Gastroesophageal sphincter (tissue), 4 donors: ENCODE measurements at regions not wholly inside any gene's neighbourhood (a gene's known extent, or its start where the extent isn't known, plus 50 kb on each side); places are given as distances from the start of the nearest gene placed in this dataset.

Source experiments
- ATAC-seq: fragments of 150-250 bp; one replicate; pipeline ENCODE4 v1.9.1; 2016; ENCODE audit warnings: mild to moderate bottlenecking, moderate library complexity
- H3K27ac ChIP-seq, 4 donors: fragments of 200-600 bp; sonication (generic) in 3 of 4; 1 replicate in 3 of 4; 2 replicates in 1 of 4; pipeline ENCODE4 v1.5.1; 2016 to 2019
- H3K27me3 ChIP-seq: fragments of 200-600 bp; sonication (generic); one replicate; pipeline ENCODE4 v1.5.1; 2019
- H3K36me3 ChIP-seq, 2 donors: fragments of 200-600 bp; sonication (generic); one replicate each; pipeline ENCODE4 v1.5.1; 2019; ENCODE audit warnings: control low read depth in 1 of 2
- H3K4me1 ChIP-seq, 3 donors: fragments of 200-600 bp; sonication (generic); 1 replicate in 2 of 3; 2 replicates in 1 of 3; pipeline ENCODE4 v1.5.1; 2016 to 2019; ENCODE audit warnings: control low read depth in 2 of 3
- H3K4me3 ChIP-seq, 2 donors: fragments of 200-600 bp; sonication (generic); one replicate each; pipeline ENCODE4 v1.5.1; 2019; ENCODE audit warnings: mild to moderate bottlenecking in 1 of 2, moderate library complexity in 1 of 2
- H3K9me3 ChIP-seq, 3 donors: fragments of 200-600 bp; sonication (generic); one replicate each; pipeline ENCODE4 v1.5.1; 2017 to 2019; ENCODE audit warnings: control low read depth in 2 of 3
- EP300 ChIP-seq: sonication (generic); formaldehyde crosslinking; IDR thresholded peaks from one replicate; pipeline ENCODE4 v1.6.1; 2017; ENCODE audit warnings: antibody characterized with exemption, mild to moderate bottlenecking
- POLR2A ChIP-seq, 2 donors: fragments of 450-650 bp; IDR thresholded peaks; one replicate each; pipeline ENCODE4 v1.6.1; 2017; ENCODE audit warnings: antibody characterized with exemption in 2 of 2, mild to moderate bottlenecking in 2 of 2, moderate library complexity in 1 of 2
- POLR2AphosphoS5 ChIP-seq: sonication (generic); formaldehyde crosslinking; IDR thresholded peaks from one replicate; pipeline ENCODE4 v1.6.1; 2017; ENCODE audit warnings: antibody characterized with exemption
- WGBS, 2 donors: methylation state at CpG; one replicate each; pipeline ENCODE4 v1.1.5; 2018; ENCODE audit warnings: low coverage in 1 of 2; 5-methylcytosine and 5-hydroxymethylcytosine counted together
- TF ChIP-seq, protein P1 (sequence below), 4 experiments: fragments of 200-600 bp in 2 of 4; fragments of 450-650 bp in 2 of 4; sonication (generic) in 1 of 4; IDR thresholded peaks; one replicate each; pipeline ENCODE4 v1.5.1; 2017 to 2019; ENCODE audit warnings: antibody characterized with exemption in 4 of 4, mild to moderate bottlenecking in 2 of 4, moderate library complexity in 2 of 4

DNA sequence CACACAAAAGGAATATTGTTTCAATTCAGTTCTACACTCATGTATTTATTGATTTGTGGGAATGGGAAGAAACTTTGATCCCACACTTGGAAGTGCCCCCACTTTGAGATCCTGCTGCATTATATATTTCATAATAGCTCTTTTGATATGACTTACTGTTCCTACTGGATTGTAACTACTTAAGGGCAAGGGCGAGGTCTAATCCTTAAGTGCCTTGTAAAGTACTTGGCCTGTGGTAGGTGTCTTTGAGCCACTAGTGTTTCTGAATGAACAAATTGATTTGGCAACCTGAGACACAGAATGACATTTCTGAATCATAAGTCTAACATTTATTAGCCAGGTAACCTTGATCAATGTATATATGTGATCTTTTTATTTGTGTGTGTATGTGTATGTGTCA is 767.2 kb downstream of the RAB28 start:
- no peak overlapping the region for H3K27ac ChIP-seq
- no peaks in the 10 kb centered on the region for H3K4me1 ChIP-seq
- 67 to 80% methylated on average over 1 of the region's 1 CpG for WGBS, 2 donors
- H3K36me3 ChIP-seq: no peaks in the 10 kb centered on the region
- H3K27me3 ChIP-seq: no peaks in the 10 kb centered on the region
- H3K4me3 ChIP-seq: no peak overlapping the region
- ATAC-seq: no peak
- TF ChIP-seq POLR2A (IDR thresholded peaks at IDR 0.05) (no peak), POLR2AphosphoS5 (no peak), EP300 (no peak)
- TF ChIP-seq, protein P1, sequence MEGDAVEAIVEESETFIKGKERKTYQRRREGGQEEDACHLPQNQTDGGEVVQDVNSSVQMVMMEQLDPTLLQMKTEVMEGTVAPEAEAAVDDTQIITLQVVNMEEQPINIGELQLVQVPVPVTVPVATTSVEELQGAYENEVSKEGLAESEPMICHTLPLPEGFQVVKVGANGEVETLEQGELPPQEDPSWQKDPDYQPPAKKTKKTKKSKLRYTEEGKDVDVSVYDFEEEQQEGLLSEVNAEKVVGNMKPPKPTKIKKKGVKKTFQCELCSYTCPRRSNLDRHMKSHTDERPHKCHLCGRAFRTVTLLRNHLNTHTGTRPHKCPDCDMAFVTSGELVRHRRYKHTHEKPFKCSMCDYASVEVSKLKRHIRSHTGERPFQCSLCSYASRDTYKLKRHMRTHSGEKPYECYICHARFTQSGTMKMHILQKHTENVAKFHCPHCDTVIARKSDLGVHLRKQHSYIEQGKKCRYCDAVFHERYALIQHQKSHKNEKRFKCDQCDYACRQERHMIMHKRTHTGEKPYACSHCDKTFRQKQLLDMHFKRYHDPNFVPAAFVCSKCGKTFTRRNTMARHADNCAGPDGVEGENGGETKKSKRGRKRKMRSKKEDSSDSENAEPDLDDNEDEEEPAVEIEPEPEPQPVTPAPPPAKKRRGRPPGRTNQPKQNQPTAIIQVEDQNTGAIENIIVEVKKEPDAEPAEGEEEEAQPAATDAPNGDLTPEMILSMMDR (IDR thresholded peaks at IDR 0.05): no peak
- H3K9me3 ChIP-seq: no peaks in the 10 kb centered on the region

DNA sequence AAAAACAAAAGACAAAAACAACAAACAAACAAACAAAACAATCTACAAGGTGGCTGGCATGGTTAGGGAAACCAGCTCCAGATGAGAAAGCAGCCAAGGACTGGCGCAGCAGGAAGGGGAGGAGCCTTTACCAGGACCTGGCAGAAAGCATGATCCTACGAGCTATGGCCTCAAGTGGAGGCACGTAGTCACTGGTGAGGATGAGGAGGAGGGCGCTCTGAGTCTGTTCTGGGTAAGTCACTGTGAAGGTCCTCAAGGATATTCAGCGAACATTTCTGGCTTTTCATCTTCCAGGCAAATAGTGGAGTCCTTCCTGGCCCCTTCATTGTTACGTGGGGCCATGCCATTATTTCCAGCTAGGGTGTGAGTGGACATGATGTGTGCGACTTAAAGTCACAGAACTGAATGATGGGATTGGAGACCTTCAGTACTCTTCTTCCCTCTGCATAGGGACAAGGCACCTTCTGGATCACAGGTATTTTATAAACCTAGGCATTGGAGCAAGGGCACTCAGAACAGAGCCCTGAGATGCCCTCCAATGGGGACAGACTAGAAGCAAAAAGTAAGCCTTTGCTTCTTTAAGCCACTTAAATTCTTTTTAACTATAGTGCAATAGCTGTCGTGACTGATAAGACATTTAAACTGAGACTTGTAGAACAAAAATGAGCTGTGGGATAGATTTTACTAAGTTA is 771.3 kb downstream of the RAB28 start:
- 72 to 84% methylated on average over 6 of the region's 8 CpGs for WGBS, 2 donors
- Histone ChIP-seq H3K36me3 (no peaks in the 10 kb centered on the region), H3K9me3 (no peaks in the 10 kb centered on the region), H3K27me3 (no peaks in the 10 kb centered on the region), H3K4me1 (no peaks in the 10 kb centered on the region), H3K27ac (no peak overlapping the region), H3K4me3 (no peak overlapping the region)
- no peak for ATAC-seq
- no peak for TF ChIP-seq POLR2A (IDR thresholded peaks at IDR 0.05)
- TF ChIP-seq POLR2AphosphoS5: no peak
- TF ChIP-seq EP300: no peak
- TF ChIP-seq, protein P1 (IDR thresholded peaks at IDR 0.05): no peak

DNA sequence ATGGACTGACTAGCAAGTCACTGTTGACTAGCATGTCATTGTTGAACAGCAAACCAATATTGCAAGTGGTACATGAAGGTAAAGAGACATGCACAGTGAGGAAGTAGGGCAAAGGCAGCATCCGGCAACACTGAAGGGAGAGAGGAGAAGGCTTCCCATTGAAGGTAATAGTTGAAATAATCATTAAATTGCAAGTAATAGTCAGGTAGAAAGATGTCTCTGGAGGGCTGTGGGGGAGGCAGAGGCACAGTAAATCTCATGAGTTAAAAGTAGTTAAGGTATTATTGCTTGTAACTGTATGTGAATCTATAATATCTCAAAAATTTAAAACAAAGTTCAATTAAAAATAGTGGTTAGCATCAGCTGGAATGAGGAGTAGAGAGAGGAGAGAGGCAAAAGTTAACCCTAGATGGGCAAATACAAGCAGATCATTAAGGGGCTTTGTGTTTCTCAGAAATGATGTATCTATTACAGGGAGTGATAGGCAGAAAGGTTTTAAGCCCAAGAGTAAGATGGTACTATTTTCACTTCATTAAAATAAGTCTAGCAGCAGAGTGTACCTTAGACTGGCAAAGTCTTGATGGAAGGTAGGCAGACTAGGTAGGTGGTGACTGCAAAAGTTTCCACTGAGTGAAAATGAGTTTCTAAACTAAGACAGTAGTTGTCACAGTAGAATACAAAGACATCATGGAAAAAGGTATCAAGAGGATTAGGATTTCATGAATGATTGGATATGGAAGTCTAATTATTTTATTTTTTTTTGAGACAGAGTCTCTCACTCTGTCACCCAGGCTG is 776.6 kb downstream of the RAB28 start:
- WGBS, 2 donors: 75 to 89% methylated on average over 1 of the region's 1 CpG
- H3K36me3 ChIP-seq: no peaks in the 10 kb centered on the region
- no peaks in the 10 kb centered on the region for H3K4me1 ChIP-seq
- ATAC-seq: no peak
- H3K27ac ChIP-seq: no peak overlapping the region
- H3K9me3 ChIP-seq: no peaks in the 10 kb centered on the region
- no peaks in the 10 kb centered on the region for H3K27me3 ChIP-seq
- H3K4me3 ChIP-seq: no peak overlapping the region
- no peak for TF ChIP-seq POLR2AphosphoS5
- TF ChIP-seq, protein P1 (IDR thresholded peaks at IDR 0.05): no peak
- TF ChIP-seq EP300: no peak
- TF ChIP-seq POLR2A (IDR thresholded peaks at IDR 0.05): no peak

DNA sequence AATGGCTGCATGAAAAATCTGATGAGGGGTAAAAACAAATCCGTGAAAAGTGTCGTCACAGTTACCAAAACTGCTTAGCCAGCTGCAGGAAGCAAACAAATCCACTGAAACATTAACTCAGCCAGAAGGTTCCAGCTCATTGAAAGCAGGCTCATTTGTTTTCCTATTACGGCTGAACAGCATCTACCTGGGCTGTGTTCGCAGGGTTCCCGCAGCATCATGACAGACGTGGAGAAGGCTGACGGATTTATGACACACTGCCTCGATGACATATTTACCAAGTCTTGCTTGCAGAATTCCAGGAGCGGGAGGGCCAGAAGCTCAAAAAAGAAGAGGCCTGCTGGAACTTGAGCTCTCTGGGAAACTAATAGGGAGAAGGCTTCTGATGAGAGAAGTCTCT is 781.1 kb downstream of the RAB28 start:
- Histone ChIP-seq H3K4me1 (no peaks in the 10 kb centered on the region), H3K9me3 (no peaks in the 10 kb centered on the region), H3K36me3 (no peaks in the 10 kb centered on the region), H3K27me3 (no peaks in the 10 kb centered on the region), H3K27ac (no peak overlapping the region), H3K4me3 (no peak overlapping the region)
- 50 to 73% methylated on average over 8 to 9 of the region's 9 CpGs for WGBS, 2 donors
- TF ChIP-seq EP300: no peak
- TF ChIP-seq, protein P1 (IDR thresholded peaks at IDR 0.05): no peak
- ATAC-seq: no peak

DNA sequence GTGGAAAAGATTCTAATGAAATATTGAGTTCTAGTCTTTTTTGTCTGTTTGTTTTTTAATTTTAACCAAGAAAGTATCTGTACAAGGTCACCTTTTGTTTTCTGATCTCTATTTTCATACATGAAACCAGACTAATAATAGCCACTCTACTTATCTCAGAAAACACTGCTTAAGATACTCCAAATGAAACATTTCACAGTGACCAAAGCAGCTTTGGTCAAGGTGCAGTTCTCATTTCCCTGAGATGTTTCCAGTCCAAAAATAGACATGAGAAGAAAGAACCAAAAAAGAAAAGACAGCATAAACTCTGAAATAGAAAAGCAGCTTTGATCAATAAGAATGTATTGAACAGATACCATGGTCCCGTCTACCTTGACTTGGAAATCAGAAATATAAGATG is 782.8 kb downstream of the RAB28 start:
- Histone ChIP-seq H3K4me3 (no peak overlapping the region), H3K36me3 (no peaks in the 10 kb centered on the region), H3K4me1 (no peaks in the 10 kb centered on the region), H3K27me3 (no peaks in the 10 kb centered on the region), H3K9me3 (no peaks in the 10 kb centered on the region), H3K27ac (no peak overlapping the region)
- ATAC-seq: no peak
- 94 to 100% methylated on average over 1 of the region's 1 CpG for WGBS, 2 donors
- TF ChIP-seq, protein P1 (IDR thresholded peaks at IDR 0.05): no peak
